ENCODE measurements at regions not wholly inside any gene's neighbourhood (a gene's known extent, or its start where the extent isn't known, plus 50 kb on each side); places are given as distances from the start of the nearest gene placed in this dataset.

DNA sequence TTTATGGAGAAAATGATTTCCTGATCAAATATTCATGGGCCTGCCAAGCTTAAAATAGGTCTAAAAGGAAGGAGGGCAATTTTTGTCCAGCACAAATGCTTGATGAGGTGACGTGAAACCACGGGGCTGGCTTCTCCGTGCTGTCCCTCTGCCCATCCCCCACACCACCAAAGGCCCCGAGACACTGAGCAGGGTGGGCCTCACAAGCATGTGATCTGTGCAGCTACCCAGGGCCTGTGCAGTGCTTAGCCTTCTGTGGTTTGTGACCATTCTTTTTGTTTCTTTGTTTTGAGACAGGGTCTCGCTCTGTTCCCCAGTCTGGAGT, 94.8 kb upstream of the RTL6 start:
- Histone ChIP-seq H3K27ac (no peak overlapping the region), H3K9me3 (no peaks in the 10 kb centered on the region), H3K4me1 (no peaks in the 10 kb centered on the region), H3K4me3 (no peak overlapping the region), H3K36me3 (ENCODE audit: insufficient read depth in 1 of 2, low read depth in 1 of 2) (no peaks in the 10 kb centered on the region), H3K27me3 (ENCODE audit: insufficient read depth in 3 of 3, low read length in 2 of 3) (peaks cover 0 to 44% (median 16%) of the 10 kb centered on the region in 3 donors)
- intact Hi-C loops (cut with DNase I) = no loop called here
- TF ChIP-seq, protein P1, sequence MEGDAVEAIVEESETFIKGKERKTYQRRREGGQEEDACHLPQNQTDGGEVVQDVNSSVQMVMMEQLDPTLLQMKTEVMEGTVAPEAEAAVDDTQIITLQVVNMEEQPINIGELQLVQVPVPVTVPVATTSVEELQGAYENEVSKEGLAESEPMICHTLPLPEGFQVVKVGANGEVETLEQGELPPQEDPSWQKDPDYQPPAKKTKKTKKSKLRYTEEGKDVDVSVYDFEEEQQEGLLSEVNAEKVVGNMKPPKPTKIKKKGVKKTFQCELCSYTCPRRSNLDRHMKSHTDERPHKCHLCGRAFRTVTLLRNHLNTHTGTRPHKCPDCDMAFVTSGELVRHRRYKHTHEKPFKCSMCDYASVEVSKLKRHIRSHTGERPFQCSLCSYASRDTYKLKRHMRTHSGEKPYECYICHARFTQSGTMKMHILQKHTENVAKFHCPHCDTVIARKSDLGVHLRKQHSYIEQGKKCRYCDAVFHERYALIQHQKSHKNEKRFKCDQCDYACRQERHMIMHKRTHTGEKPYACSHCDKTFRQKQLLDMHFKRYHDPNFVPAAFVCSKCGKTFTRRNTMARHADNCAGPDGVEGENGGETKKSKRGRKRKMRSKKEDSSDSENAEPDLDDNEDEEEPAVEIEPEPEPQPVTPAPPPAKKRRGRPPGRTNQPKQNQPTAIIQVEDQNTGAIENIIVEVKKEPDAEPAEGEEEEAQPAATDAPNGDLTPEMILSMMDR (IDR thresholded peaks at IDR 0.05) = no peak
- DNase-seq (peak in 1 of 2 donors; percentile 32), ATAC-seq (no peak)
- WGBS, 3 donors = 58 to 82% (median 65%) methylated on average over 5 of the region's 5 CpGs

DNA sequence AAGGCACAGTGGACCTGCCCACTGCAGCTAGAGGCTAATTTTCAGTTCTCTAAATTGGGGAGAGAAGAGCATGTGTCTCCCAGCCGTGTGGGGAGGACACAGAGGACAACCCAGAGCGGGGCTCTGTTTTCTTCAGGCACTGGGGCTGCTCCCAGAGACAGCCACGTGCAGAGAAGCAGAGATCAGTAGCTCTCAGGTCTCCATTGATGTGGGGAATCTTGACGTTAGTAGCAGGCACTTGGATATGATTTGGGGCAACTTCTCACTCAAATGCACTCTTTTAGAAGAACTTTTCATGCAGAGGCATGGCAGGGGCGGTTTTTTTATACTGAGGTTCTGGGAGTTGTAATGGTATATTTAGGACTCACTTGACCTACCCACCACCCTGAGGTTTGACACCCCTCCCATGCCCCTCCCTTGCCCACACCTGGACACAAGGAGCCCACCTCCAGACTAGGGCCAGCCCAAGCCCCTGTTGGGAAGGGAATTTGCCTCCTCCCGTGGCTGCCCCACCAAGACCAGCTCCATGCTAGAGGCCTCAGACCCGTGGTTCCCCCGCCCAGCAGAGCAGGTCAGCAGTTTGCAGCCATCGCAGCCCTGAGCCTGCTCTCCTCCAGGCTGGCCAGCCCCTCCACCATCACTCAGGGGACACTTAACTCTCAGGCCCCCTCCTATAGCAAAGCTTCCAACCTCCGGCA, 94.2 kb upstream of the RTL6 start:
- TF ChIP-seq, protein P1 (IDR thresholded peaks at IDR 0.05) = no peak
- H3K27me3 ChIP-seq (ENCODE audit: insufficient read depth in 3 of 3, low read length in 2 of 3) = peaks cover 0 to 49% (median 14%) of the 10 kb centered on the region in 3 donors
- DNase-seq = peak in 1 of 2 donors; percentile 32
- no peak overlapping the region for H3K27ac ChIP-seq
- intact Hi-C loops (cut with DNase I) = no loop called here
- no peak for ATAC-seq
- H3K4me3 ChIP-seq = no peak overlapping the region
- H3K36me3 ChIP-seq (ENCODE audit: insufficient read depth in 1 of 2, low read depth in 1 of 2) = no peaks in the 10 kb centered on the region
- WGBS, 3 donors = 66 to 70% (median 69%) methylated on average over 10 of the region's 10 CpGs
- H3K9me3 ChIP-seq = no peaks in the 10 kb centered on the region
- no peaks in the 10 kb centered on the region for H3K4me1 ChIP-seq

DNA sequence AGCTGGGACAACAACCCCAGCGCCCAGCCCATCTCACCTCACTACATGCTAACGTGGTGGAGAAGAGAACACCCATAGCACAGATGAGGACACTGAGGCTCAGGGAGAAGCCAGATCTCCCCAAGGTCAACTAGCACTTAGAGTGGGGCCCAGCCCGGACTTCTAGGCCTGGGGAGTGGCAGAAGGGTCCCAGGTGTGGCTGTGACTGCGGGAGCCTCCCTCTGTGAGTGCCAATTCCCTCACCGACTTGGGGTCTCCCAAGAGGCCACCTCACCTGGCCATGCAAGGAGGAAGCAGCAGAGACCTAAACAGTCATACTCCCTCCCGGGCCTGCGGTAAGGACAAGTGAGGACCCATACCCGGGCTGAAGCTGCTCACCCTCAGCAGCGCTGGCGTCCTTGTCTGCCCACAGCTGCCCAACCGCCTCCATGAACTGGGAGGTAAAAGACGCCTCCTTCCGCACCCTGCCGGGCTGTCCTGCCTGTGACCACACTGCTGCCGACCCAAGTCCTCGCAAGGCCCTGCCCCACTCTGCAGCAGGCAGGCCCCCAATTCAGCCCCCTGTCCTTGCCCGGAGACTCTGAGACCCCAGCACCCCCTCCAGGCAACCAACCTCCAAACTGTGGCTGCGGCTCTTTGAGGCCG, 93.2 kb upstream of the RTL6 start:
- Histone ChIP-seq H3K36me3 (ENCODE audit: insufficient read depth in 1 of 2, low read depth in 1 of 2) (no peaks in the 10 kb centered on the region), H3K9me3 (no peaks in the 10 kb centered on the region), H3K27me3 (ENCODE audit: insufficient read depth in 3 of 3, low read length in 2 of 3) (peaks cover 0 to 50% (median 19%) of the 10 kb centered on the region in 3 donors), H3K4me1 (no peaks in the 10 kb centered on the region), H3K4me3 (no peak overlapping the region), H3K27ac (no peak overlapping the region)
- WGBS, 3 donors = 87 to 97% (median 96%) methylated on average over 19 of the region's 19 CpGs
- TF ChIP-seq, protein P1 (IDR thresholded peaks at IDR 0.05) = no peak
- DNase-seq (peak in 1 of 2 donors; percentile 46), ATAC-seq (no peak)
- intact Hi-C loops (cut with DNase I) = no loop called here

DNA sequence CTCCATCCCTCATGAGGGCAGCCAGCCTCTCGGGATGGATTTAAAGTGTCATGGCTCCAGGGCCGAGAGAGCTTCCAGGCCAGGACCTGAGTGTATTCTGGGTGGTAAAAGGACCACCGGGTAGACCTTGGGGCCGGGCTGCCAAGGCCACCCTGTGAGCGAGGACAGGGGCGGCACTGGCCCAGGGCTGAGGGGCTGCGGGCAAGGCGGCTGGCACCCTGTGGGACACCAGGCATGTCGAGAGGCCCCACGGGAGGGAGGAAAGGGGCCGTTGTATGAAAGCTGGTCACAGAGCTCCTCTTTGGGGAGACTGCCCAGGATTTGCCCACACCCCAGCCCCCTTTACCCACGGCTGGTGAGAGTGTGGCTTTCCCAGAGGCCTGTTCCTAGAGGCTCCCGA, 92.3 kb upstream of the RTL6 start:
- DNase-seq (peak in 1 of 2 donors; percentile 37), ATAC-seq (no peak)
- no peak overlapping the region for H3K4me3 ChIP-seq
- WGBS, 3 donors = 87 to 89% (median 87%) methylated on average over 12 to 13 of the region's 13 CpGs
- no peak overlapping the region for H3K27ac ChIP-seq
- TF ChIP-seq, protein P1 (IDR thresholded peaks at IDR 0.05) = no peak
- H3K36me3 ChIP-seq (ENCODE audit: insufficient read depth in 1 of 2, low read depth in 1 of 2) = no peaks in the 10 kb centered on the region
- no peaks in the 10 kb centered on the region for H3K9me3 ChIP-seq
- peaks cover 0 to 58% (median 21%) of the 10 kb centered on the region in 3 donors for H3K27me3 ChIP-seq (ENCODE audit: insufficient read depth in 3 of 3, low read length in 2 of 3)
- intact Hi-C loops (cut with DNase I) = no loop called here
- H3K4me1 ChIP-seq = no peaks in the 10 kb centered on the region

All from psoas muscle (tissue), 7 donors.